H1 (cell line): ENCODE measurements at regions not wholly inside any gene's neighbourhood (a gene's known extent, or its start where the extent isn't known, plus 50 kb on each side); places are given as distances from the start of the nearest gene placed in this dataset.

Experiments
- CTCF ChIA-PET: fragments of 300-600 bp; sonication (Branson Sonifier 250); formaldehyde crosslinking; loops from one replicate; lab custom pipeline; 2021; ENCODE audit not compliant: partially characterized antibody; lab: Charles Lee
- POLR2A ChIA-PET: fragments of 300-600 bp; sonication (Branson Sonifier 250); formaldehyde crosslinking; loops from one replicate; lab custom pipeline; 2021; ENCODE audit warnings: inconsistent platforms; ENCODE audit not compliant: partially characterized antibody; lab: Charles Lee
- DNase-seq, 2 experiments: peaks; one replicate each; pipeline versions ENCODE4 v3.0.0 to v3.0.0-alpha.2; 2010 to 2022; ENCODE audit warnings: low spot score in 2 of 2, low read depth in 1 of 2, mixed read lengths in 1 of 2
- FAIRE-seq: peaks from 2 replicates; lab custom pipeline; 2011; peaks lifted over from hg19 to GRCh38; lab: Jason Lieb, UNC
- H2AFZ ChIP-seq: 2 replicates; pipeline ENCODE4 v1.8.1; 2012; ENCODE audit warnings: low read length, inconsistent platforms
- H2AK5ac ChIP-seq: 2 replicates; pipeline ENCODE4 v1.6.1; 2013; ENCODE audit warnings: low read depth, low read length
- H2BK120ac ChIP-seq: replicated peaks from 2 replicates; pipeline ENCODE3; 2013; ENCODE audit warnings: low read depth, low read length, inconsistent platforms
- H2BK12ac ChIP-seq: 2 replicates; pipeline ENCODE4 v1.6.1; 2013; ENCODE audit warnings: low read depth, low read length
- H2BK15ac ChIP-seq: 2 replicates; pipeline ENCODE4 v1.6.1; 2013; ENCODE audit warnings: low read length
- H2BK20ac ChIP-seq: 2 replicates; pipeline ENCODE4 v1.6.1; 2013; ENCODE audit warnings: low read length
- H2BK5ac ChIP-seq: 2 replicates; pipeline ENCODE4 v1.6.1; 2013; ENCODE audit warnings: low read depth, low read length
- H3K14ac ChIP-seq: 2 replicates; pipeline ENCODE4 v1.6.1; 2013; ENCODE audit warnings: inconsistent platforms; ENCODE audit not compliant: insufficient read length
- H3K18ac ChIP-seq: 2 replicates; pipeline ENCODE4 v1.6.1; 2013; ENCODE audit warnings: low read length; ENCODE audit errors: extremely low read depth
- H3K23ac ChIP-seq: 2 replicates; pipeline ENCODE4 v1.6.1; 2013; ENCODE audit warnings: inconsistent platforms; ENCODE audit not compliant: insufficient read length
- H3K23me2 ChIP-seq: 2 replicates; pipeline ENCODE4 v1.6.1; 2013; ENCODE audit warnings: low read depth, low read length
- H3K27ac ChIP-seq: 2 replicates; pipeline ENCODE4 v1.6.1; 2011; ENCODE audit warnings: low read depth, low read length, inconsistent platforms
- H3K27me3 ChIP-seq, 4 experiments: replicated peaks in 1 of 4; 1 replicate in 1 of 4; 2 replicates in 3 of 4; pipeline versions ENCODE4 v1.6.1 to v1.8.1; 2011 to 2013; ENCODE audit warnings: low read length in 3 of 4, mild to moderate bottlenecking in 3 of 4, inconsistent platforms in 2 of 4, mixed read lengths in 2 of 4, moderate library complexity in 1 of 4; ENCODE audit not compliant: control insufficient read depth in 3 of 4, insufficient read depth in 3 of 4; ENCODE audit errors: extremely low read depth in 1 of 4
- H3K36me3 ChIP-seq, 4 experiments: 2 replicates each; pipeline versions ENCODE4 v1.6.1 to v1.8.1; 2011 to 2013; ENCODE audit warnings: mild to moderate bottlenecking in 4 of 4, low read length in 3 of 4, moderate library complexity in 2 of 4, control low read depth in 1 of 4, inconsistent platforms in 1 of 4; ENCODE audit not compliant: insufficient read depth in 4 of 4, control insufficient read depth in 2 of 4
- H3K4ac ChIP-seq: replicated peaks from 2 replicates; pipeline ENCODE3; 2013; ENCODE audit warnings: low read length, low read depth, mixed read lengths, inconsistent platforms; ENCODE audit not compliant: insufficient read length
- H3K4me1 ChIP-seq, 4 experiments: replicated peaks in 1 of 4; 1 replicate in 1 of 4; 2 replicates in 3 of 4; pipeline versions ENCODE4 v1.6.1 to v1.8.1; 2011 to 2013; ENCODE audit warnings: low read length in 3 of 4, inconsistent platforms in 2 of 4, mixed read lengths in 1 of 4; ENCODE audit not compliant: insufficient read depth in 4 of 4, control insufficient read depth in 3 of 4
- H3K4me2 ChIP-seq, 2 experiments: 2 replicates each; pipeline versions ENCODE4 v1.6.1 to v1.8.1; 2011 to 2013; ENCODE audit warnings: low read depth in 2 of 2, low read length in 2 of 2, control low read depth in 1 of 2, inconsistent platforms in 1 of 2, mild to moderate bottlenecking in 1 of 2; ENCODE audit not compliant: insufficient read depth in 1 of 2
- H3K4me3 ChIP-seq, 4 experiments: fragments of 200-600, 300-600 bp in 1 of 4; sonication (generic), shearing (Covaris generic), sonication (Bioruptor Twin) in 1 of 4; 2 replicates each; pipeline versions ENCODE4 v1.5.1 to v1.8.1; 2011 to 2016; ENCODE audit warnings: low read length in 4 of 4, low read depth in 3 of 4, control low read depth in 2 of 4, inconsistent platforms in 2 of 4, mild to moderate bottlenecking in 2 of 4, mixed read lengths in 1 of 4, moderate library complexity in 1 of 4; ENCODE audit not compliant: insufficient read depth in 2 of 4; ENCODE audit errors: extremely low read depth in 1 of 4
- H3K56ac ChIP-seq: replicated peaks from 2 replicates; pipeline ENCODE3; 2013; ENCODE audit warnings: low read depth, mild to moderate bottlenecking, mixed read lengths, low read length, inconsistent platforms; ENCODE audit not compliant: insufficient read length
- H3K79me1 ChIP-seq: 2 replicates; pipeline ENCODE4 v1.6.1; 2013; ENCODE audit warnings: low read depth, low read length, control low read depth
- H3K79me2 ChIP-seq, 2 experiments: 2 replicates each; pipeline versions ENCODE4 v1.6.1 to v1.8.1; 2012 to 2013; ENCODE audit warnings: low read length in 2 of 2, mild to moderate bottlenecking in 2 of 2, inconsistent platforms in 1 of 2; ENCODE audit not compliant: insufficient read depth in 2 of 2, control insufficient read depth in 1 of 2
- H3K9ac ChIP-seq, 4 experiments: replicated peaks in 1 of 4; 1 replicate in 1 of 4; 2 replicates in 3 of 4; pipeline versions ENCODE4 v1.6.1 to v1.8.1; 2011 to 2013; ENCODE audit warnings: low read depth in 3 of 4, low read length in 3 of 4, control low read depth in 2 of 4, mild to moderate bottlenecking in 2 of 4, moderate library complexity in 2 of 4, inconsistent platforms in 1 of 4; ENCODE audit errors: extremely low read depth in 1 of 4
- H3K9me3 ChIP-seq, 2 experiments: 2 replicates each; pipeline versions ENCODE4 v1.6.1 to v1.8.1; 2012 to 2013; ENCODE audit warnings: mild to moderate bottlenecking in 2 of 2, moderate library complexity in 2 of 2, control low read depth in 1 of 2, inconsistent platforms in 1 of 2, low read depth in 1 of 2, low read length in 1 of 2, mixed read lengths in 1 of 2; ENCODE audit not compliant: insufficient read depth in 2 of 2
- H4K20me1 ChIP-seq, 2 experiments: replicated peaks in 1 of 2; 2 replicates each; pipeline versions ENCODE3 to v1.8.1; 2011 to 2013; ENCODE audit warnings: inconsistent platforms in 2 of 2, low read length in 2 of 2, mild to moderate bottlenecking in 1 of 2; ENCODE audit not compliant: insufficient read depth in 2 of 2, control insufficient read depth in 1 of 2
- H4K5ac ChIP-seq: 2 replicates; pipeline ENCODE4 v1.6.1; 2013; ENCODE audit warnings: low read length, low read depth, mixed read lengths, inconsistent platforms; ENCODE audit not compliant: insufficient read length
- H4K8ac ChIP-seq: 2 replicates; pipeline ENCODE4 v1.8.0; 2013; ENCODE audit warnings: mild to moderate bottlenecking, moderate library complexity, low read length, inconsistent platforms; ENCODE audit not compliant: insufficient read depth; ENCODE audit errors: extremely low read depth
- H4K91ac ChIP-seq: replicated peaks from 2 replicates; pipeline ENCODE3; 2013; ENCODE audit warnings: low read length, mixed read lengths, inconsistent platforms; ENCODE audit not compliant: insufficient read length
- HDAC6 ChIP-seq: IDR thresholded peaks from one replicate; pipeline ENCODE4 v1.7.1; 2012; ENCODE audit warnings: low read depth, mild to moderate bottlenecking, inconsistent platforms, low read length, moderate library complexity
- WGBS, 2 experiments: shearing (Covaris generic) in 1 of 2; methylation state at CpG; one replicate each; pipeline versions ENCODE4 v1.1.6 to v1.1.7; 2013 to 2015; ENCODE audit warnings: low lambda C conversion rate in 2 of 2, mixed read lengths in 2 of 2, inconsistent platforms in 1 of 2, low coverage in 1 of 2, missing lambda C conversion rate in 1 of 2; ENCODE audit not compliant: insufficient replicate concordance in 2 of 2, insufficient coverage in 1 of 2, insufficient read length in 1 of 2; ENCODE audit errors: extremely low coverage in 1 of 2, missing lambda C conversion rate in 1 of 2; 5-methylcytosine and 5-hydroxymethylcytosine counted together

GRCh38 chr15:53033709-53034108, 243.6 kb upstream of the ONECUT1 start:
- H3K23me2 ChIP-seq, result no peaks in the 10 kb centered on the region
- H3K14ac ChIP-seq, result no peak overlapping the region
- no peaks in the 10 kb centered on the region for H3K79me1 ChIP-seq
- no peak overlapping the region for H4K91ac ChIP-seq
- no peak for DNase-seq
- no peak overlapping the region for H3K23ac ChIP-seq
- 91% methylated on average over 4 of the region's 4 CpGs; no CpG with 5 or more reads in 1 of the 2 experiments for WGBS, 2 experiments
- ChIA-PET CTCF (interaction anchor here (0.6 kb wide), 1 partner anchor 492 kb away, joined by 3 read pairs; no protein-coding TSS in a partner anchor), POLR2A (no interaction called here)
- no peaks in the 10 kb centered on the region for H3K4me1 ChIP-seq
- H3K27ac ChIP-seq, result no peak overlapping the region
- no peak overlapping the region for H3K4me3 ChIP-seq
- no peak overlapping the region for H4K5ac ChIP-seq
- no peak overlapping the region for H3K9ac ChIP-seq
- H3K56ac ChIP-seq, result no peak overlapping the region
- no peaks in the 10 kb centered on the region for H4K20me1 ChIP-seq
- H3K18ac ChIP-seq, result no peak overlapping the region
- no peaks in the 10 kb centered on the region for H3K79me2 ChIP-seq
- H4K8ac ChIP-seq, result no peak overlapping the region
- H2BK15ac ChIP-seq, result no peak overlapping the region
- H3K27me3 ChIP-seq, result no peaks in the 10 kb centered on the region
- H2AK5ac ChIP-seq, result no peak overlapping the region
- H2BK5ac ChIP-seq, result no peak overlapping the region
- H3K4ac ChIP-seq, result no peak overlapping the region
- no peaks in the 10 kb centered on the region for H3K36me3 ChIP-seq
- no peak overlapping the region for H3K4me2 ChIP-seq
- H2AFZ ChIP-seq, result no peak overlapping the region
- FAIRE-seq, result no peak
- H2BK12ac ChIP-seq, result no peak overlapping the region
- H2BK120ac ChIP-seq, result no peak overlapping the region
- H3K9me3 ChIP-seq, result no peaks in the 10 kb centered on the region
- H2BK20ac ChIP-seq, result no peak overlapping the region
- no peak for TF ChIP-seq HDAC6
